K562 (cell line): ENCODE measurements at regions not wholly inside any gene's neighbourhood (a gene's known extent, or its start where the extent isn't known, plus 50 kb on each side); places are given as distances from the start of the nearest gene placed in this dataset.

Experiments used
- EP300 ChIP-seq: IDR thresholded peaks from 2 replicates; pipeline ENCODE4 v1.6.1; 2012; ENCODE audit warnings: low read length, improper control_type of control experiment
- HNRNPH1 ChIP-seq: fragments of 200-400 bp; formaldehyde crosslinking; optimal IDR thresholded peaks from 2 replicates; pipeline ENCODE3; 2017; ENCODE audit warnings: low read depth, mild to moderate bottlenecking, low read length, moderate library complexity
- RAD21 ChIP-seq, 2 experiments: fragments of 250-450 bp in 1 of 2; fragments of 450-650 bp in 1 of 2; sonication (Bioruptor Pico) in 1 of 2; formaldehyde crosslinking in 1 of 2; IDR thresholded peaks in 1 of 2; conservative IDR thresholded peaks in 1 of 2; 2 replicates each; pipeline versions ENCODE4 v1.4.0 to v1.8.0; 2020 to 2022; ENCODE audit warnings: mild to moderate bottlenecking in 2 of 2, moderate library complexity in 1 of 2
- RB1 ChIP-seq: fragments of 450-650 bp; IDR thresholded peaks from 2 replicates; pipeline ENCODE4 v1.6.1; 2017; ENCODE audit warnings: low read depth, mild to moderate bottlenecking
- TEAD1 ChIP-seq, 2 experiments: fragments of 450-650 bp in 1 of 2; sonication (generic) in 1 of 2; formaldehyde crosslinking; IDR thresholded peaks; 2 replicates each; pipeline versions ENCODE4 v1.4.0 to v1.8.0; 2020 to 2022; ENCODE audit warnings: mild to moderate bottlenecking in 2 of 2, missing genetic modification reagents in 1 of 2
- ZFP36 ChIP-seq: fragments of 150-350 bp; IDR thresholded peaks from 2 replicates; pipeline ENCODE4 v1.6.1; 2018; ENCODE audit warnings: low read length, low read depth; ENCODE audit not compliant: partially characterized antibody
- TF ChIP-seq, protein P1 (sequence below): sonication (generic); formaldehyde crosslinking; IDR thresholded peaks from 2 replicates; pipeline ENCODE4 v1.8.1; 2022; ENCODE audit warnings: missing genetic modification reagents
- TF ChIP-seq, protein P2 (sequence below): fragments of 450-650 bp; IDR thresholded peaks from 2 replicates; pipeline ENCODE4 v1.6.1; 2016
- TF ChIP-seq, protein P3 (sequence below): fragments of 250-450 bp; sonication (Bioruptor Pico); IDR thresholded peaks from 2 replicates; pipeline ENCODE4 v1.6.1; 2021; ENCODE audit warnings: mild to moderate bottlenecking
- TF ChIP-seq, protein P4 (sequence below): sonication (generic); formaldehyde crosslinking; IDR thresholded peaks from 2 replicates; pipeline ENCODE4 v1.9.0; 2022; ENCODE audit warnings: mild to moderate bottlenecking, missing genetic modification reagents
- TF ChIP-seq, protein P5 (sequence below): sonication (generic); formaldehyde crosslinking; IDR thresholded peaks from 2 replicates; pipeline ENCODE4 v1.9.0; 2022; ENCODE audit warnings: mild to moderate bottlenecking, missing genetic modification reagents

DNA sequence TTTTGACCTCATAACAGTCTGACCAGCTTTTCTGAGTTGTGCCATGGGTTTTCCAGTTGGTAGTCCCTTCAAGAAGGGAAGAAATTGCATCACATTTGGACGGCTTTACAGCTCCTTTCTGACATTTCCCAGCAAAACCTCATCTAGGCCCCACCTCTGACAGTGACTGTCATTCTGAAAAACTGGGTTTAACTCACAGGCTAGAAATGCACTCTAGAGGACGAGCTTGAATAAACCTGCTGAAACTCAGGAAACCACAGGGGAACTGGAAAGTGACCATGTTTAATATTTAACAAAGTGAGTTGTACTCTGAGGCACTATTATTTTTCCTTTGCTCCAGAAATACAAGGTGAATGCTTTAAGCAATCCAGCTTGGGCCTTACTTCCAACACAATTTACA lies 434.3 kb upstream of the RASGEF1B start:
- TF ChIP-seq, protein P1, sequence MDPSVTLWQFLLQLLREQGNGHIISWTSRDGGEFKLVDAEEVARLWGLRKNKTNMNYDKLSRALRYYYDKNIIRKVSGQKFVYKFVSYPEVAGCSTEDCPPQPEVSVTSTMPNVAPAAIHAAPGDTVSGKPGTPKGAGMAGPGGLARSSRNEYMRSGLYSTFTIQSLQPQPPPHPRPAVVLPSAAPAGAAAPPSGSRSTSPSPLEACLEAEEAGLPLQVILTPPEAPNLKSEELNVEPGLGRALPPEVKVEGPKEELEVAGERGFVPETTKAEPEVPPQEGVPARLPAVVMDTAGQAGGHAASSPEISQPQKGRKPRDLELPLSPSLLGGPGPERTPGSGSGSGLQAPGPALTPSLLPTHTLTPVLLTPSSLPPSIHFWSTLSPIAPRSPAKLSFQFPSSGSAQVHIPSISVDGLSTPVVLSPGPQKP (CRISPR knock-in tag): no peak
- TF ChIP-seq EP300 (no peak), RB1 (no peak), RAD21 (CRISPR knock-in tag; conservative IDR thresholded peaks at IDR 0.05 in 1 of 2, IDR thresholded peaks at IDR 0.05 in 1 of 2) (no peak), TEAD1 (CRISPR knock-in tag; IDR thresholded peaks at IDR 0.05) (no peak), ZFP36 (no peak), HNRNPH1 (no peak)
- TF ChIP-seq, protein P2, sequence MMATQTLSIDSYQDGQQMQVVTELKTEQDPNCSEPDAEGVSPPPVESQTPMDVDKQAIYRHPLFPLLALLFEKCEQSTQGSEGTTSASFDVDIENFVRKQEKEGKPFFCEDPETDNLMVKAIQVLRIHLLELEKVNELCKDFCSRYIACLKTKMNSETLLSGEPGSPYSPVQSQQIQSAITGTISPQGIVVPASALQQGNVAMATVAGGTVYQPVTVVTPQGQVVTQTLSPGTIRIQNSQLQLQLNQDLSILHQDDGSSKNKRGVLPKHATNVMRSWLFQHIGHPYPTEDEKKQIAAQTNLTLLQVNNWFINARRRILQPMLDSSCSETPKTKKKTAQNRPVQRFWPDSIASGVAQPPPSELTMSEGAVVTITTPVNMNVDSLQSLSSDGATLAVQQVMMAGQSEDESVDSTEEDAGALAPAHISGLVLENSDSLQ: no peak
- TF ChIP-seq, protein P3, sequence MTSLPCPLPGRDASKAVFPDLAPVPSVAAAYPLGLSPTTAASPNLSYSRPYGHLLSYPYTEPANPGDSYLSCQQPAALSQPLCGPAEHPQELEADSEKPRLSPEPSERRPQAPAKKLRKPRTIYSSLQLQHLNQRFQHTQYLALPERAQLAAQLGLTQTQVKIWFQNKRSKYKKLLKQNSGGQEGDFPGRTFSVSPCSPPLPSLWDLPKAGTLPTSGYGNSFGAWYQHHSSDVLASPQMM (CRISPR knock-in tag): no peak
- TF ChIP-seq, protein P4, sequence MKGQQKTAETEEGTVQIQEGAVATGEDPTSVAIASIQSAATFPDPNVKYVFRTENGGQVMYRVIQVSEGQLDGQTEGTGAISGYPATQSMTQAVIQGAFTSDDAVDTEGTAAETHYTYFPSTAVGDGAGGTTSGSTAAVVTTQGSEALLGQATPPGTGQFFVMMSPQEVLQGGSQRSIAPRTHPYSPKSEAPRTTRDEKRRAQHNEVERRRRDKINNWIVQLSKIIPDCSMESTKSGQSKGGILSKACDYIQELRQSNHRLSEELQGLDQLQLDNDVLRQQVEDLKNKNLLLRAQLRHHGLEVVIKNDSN: no peak
- TF ChIP-seq, protein P5, sequence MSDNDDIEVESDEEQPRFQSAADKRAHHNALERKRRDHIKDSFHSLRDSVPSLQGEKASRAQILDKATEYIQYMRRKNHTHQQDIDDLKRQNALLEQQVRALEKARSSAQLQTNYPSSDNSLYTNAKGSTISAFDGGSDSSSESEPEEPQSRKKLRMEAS: no peak
